Fibroblast of the aortic adventitia (primary cell): ENCODE measurements at regions not wholly inside any gene's neighbourhood (a gene's known extent, or its start where the extent isn't known, plus 50 kb on each side); places are given as distances from the start of the nearest gene placed in this dataset.

ENCODE experiments used
- DNase-seq: peaks from one replicate; pipeline ENCODE4 v3.0.0-alpha.2; 2010; ENCODE audit warnings: low read depth
- H3K4me3 ChIP-seq: 2 replicates; pipeline ENCODE4 v1.5.1; 2011; ENCODE audit warnings: low read depth, mild to moderate bottlenecking, control low read depth, low read length, moderate library complexity
- TF ChIP-seq, protein P1 (sequence below): IDR thresholded peaks from 2 replicates; pipeline ENCODE4 v1.5.1; 2011; ENCODE audit warnings: mild to moderate bottlenecking, low read length, control low read depth, inconsistent platforms; ENCODE audit not compliant: insufficient read depth

DNA sequence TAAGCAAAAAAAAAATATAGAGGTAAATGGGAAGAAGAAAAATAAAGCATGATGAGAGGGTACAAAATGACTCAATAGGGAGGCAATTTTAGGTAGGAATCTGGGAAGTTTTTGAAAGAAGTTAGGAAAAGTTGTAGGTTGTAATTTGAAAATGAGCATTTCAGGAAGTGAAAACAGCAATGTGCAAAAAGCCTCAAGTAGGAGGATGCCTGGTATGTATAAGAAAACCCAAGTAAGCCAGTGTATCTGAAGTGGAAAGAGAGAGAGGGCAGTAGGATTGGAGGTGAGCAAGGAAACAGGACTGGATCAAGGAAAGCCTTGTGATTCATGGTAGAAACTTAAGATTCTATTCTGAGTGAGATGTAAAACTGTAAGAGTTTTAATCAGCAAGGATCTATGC, 121.6 kb upstream of the SPRY2 start:
- H3K4me3 ChIP-seq, result no peak overlapping the region
- TF ChIP-seq, protein P1, sequence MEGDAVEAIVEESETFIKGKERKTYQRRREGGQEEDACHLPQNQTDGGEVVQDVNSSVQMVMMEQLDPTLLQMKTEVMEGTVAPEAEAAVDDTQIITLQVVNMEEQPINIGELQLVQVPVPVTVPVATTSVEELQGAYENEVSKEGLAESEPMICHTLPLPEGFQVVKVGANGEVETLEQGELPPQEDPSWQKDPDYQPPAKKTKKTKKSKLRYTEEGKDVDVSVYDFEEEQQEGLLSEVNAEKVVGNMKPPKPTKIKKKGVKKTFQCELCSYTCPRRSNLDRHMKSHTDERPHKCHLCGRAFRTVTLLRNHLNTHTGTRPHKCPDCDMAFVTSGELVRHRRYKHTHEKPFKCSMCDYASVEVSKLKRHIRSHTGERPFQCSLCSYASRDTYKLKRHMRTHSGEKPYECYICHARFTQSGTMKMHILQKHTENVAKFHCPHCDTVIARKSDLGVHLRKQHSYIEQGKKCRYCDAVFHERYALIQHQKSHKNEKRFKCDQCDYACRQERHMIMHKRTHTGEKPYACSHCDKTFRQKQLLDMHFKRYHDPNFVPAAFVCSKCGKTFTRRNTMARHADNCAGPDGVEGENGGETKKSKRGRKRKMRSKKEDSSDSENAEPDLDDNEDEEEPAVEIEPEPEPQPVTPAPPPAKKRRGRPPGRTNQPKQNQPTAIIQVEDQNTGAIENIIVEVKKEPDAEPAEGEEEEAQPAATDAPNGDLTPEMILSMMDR, result no peak

DNA sequence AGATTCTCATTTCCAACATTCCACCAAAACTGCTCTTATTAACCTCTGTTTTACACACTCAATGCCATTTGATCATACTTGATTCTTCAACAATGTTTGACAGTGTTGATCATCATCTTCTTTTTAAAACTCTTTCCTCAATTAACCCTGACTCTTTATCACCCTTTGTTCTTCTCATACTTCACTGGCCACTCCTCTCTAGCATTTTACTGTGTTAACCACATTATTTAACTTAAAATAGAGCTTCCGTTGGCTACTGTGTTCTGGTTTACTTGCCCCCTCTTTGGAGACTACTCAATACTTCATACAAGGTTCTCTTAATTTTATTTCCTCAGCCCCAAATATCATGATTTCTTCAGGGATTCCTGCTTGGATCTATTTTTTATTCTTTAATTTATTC, 121.1 kb upstream of the SPRY2 start:
- H3K4me3 ChIP-seq, result no peak overlapping the region
- TF ChIP-seq, protein P1, result no peak
- no peak for DNase-seq

More for the DNA sequence above, 121.6 kb upstream of the SPRY2 start:
- no peak for DNase-seq

DNA sequence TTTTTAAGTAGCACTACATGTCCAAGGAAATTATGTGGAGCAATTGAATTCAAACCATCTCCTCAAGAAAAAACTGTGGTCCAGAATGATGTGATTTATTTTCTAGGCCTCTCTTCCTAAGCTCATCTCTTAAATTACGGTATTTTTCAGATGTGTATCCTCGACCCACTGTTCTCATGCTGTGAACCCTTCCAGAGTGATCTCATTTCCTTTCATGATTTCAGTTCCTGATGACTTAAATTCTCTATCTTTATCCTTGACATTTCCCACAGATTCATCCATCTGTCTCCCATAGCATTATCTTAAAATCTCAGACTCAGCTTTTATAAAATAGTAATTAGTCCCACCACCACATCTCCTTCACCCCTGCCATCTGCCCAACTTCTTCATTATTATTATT, 117.6 kb upstream of the SPRY2 start:
- DNase-seq, result no peak
- TF ChIP-seq, protein P1, result no peak
- H3K4me3 ChIP-seq, result no peak overlapping the region

DNA sequence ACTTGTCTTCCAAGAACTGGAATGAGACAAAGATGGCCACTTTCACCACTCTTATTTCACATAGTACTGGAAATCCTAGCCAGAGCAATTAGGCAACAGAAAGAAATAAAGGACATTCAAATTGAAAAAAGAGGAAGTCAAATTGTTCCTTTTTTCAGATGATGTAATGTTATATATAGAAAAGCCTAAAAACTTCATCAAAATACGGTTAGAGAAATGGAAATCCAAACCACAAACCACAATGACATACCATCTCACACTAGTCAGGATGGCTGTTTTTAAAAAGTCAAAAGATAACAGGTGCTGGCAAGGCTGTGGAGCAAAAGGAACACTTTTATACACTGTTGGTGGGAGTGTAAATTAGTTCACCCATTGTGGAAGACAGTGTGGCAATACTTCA, 113.3 kb upstream of the SPRY2 start:
- TF ChIP-seq, protein P1, result no peak
- no peak overlapping the region for H3K4me3 ChIP-seq
- DNase-seq, result peak; percentile 55

DNA sequence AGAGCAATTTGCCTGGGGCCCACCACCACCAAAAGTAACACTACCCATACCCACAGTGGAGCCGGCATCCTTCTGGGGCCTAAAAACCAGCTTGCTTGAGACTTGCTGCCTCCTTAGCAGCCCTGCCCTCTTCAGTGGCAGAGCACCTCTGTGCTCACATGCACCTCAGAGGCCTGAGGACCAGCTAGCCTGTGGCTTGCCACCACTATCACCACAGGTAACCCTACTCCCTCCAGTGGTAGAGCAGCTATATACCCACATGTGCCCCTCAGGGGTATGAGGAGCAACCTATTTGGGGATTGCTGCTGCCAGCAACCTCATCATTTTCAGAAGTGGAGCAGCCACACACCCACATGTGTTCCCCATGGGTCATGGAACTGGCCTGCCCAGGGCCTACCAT, 111.4 kb upstream of the SPRY2 start:
- no peak overlapping the region for H3K4me3 ChIP-seq
- TF ChIP-seq, protein P1, result no peak
- DNase-seq, result no peak

DNA sequence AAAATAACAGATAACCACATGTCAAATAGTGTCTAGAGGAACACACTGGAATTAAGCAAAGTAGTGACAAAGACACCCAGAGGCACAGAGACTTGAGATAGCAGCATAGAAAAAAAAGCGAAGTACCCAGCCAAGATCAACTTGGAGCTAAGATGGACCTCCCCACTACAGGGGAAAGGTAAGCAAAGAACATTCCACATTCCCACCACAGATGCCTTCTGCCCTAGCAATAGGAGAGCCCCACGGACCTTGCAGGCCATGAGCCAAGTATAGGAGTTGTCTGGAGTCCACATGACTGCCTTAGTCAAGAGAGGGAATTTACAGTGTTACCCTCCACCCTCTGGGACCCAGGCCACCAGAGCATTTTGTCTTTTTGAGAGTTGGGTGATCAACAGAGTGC, 110.7 kb upstream of the SPRY2 start:
- no peak overlapping the region for H3K4me3 ChIP-seq
- DNase-seq, result no peak
- TF ChIP-seq, protein P1, result no peak

DNA sequence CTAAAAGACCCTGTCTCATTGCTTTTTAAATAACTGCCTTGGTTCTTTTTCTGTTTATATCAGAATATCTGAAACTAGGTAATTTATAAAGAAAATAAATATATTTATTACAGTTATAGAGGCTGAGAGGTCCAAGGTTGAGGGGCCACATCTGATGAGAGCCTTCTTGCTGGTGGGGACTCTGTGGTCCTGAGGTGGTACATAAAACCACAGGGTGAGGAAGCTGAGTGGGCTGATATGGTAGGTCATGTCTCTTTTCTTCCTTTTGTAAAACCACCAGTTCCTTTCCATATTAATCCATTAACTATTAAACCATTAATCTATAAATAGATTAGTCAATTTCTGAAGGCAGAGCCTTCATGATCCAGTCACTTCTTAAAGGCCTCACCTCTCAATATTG, 109.5 kb upstream of the SPRY2 start:
- DNase-seq, result no peak
- H3K4me3 ChIP-seq, result no peak overlapping the region
- TF ChIP-seq, protein P1, result no peak
